ENCODE measurements at regions not wholly inside any gene's neighbourhood (a gene's known extent, or its start where the extent isn't known, plus 50 kb on each side); places are given as distances from the start of the nearest gene placed in this dataset.

DNA sequence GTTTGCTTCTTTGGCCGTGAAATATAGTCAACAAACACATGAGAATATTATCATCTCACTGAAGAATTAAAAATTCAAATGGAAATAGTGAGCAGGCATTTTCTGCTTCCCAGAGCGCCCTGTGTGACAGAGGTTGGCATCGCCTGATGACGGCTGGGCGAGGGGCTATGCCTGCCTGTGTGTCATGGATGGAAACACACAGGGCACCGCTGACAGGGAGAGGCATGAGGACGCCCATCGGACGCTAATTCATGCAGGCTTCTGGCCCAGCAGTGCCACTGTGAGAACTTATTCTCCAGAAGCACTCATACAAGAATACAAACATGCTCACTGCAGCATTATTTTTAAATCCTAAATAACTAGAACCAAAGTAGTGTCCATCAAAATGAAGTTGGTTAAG lies 61.4 kb upstream of the OTOS start:
- Histone ChIP-seq H3K4me3 (no peak overlapping the region), H3K9me3 (no peaks in the 10 kb centered on the region), H3K27ac (no peak overlapping the region), H3K27me3 (replicated peaks; ENCODE audit: insufficient read depth) (no peaks in the 10 kb centered on the region), H3K36me3 (no peaks in the 10 kb centered on the region), H3K4me1 (replicated peaks) (no peaks in the 10 kb centered on the region)
- DNase-seq (ENCODE audit: low spot score), result no peak
- TF ChIP-seq, protein P1, sequence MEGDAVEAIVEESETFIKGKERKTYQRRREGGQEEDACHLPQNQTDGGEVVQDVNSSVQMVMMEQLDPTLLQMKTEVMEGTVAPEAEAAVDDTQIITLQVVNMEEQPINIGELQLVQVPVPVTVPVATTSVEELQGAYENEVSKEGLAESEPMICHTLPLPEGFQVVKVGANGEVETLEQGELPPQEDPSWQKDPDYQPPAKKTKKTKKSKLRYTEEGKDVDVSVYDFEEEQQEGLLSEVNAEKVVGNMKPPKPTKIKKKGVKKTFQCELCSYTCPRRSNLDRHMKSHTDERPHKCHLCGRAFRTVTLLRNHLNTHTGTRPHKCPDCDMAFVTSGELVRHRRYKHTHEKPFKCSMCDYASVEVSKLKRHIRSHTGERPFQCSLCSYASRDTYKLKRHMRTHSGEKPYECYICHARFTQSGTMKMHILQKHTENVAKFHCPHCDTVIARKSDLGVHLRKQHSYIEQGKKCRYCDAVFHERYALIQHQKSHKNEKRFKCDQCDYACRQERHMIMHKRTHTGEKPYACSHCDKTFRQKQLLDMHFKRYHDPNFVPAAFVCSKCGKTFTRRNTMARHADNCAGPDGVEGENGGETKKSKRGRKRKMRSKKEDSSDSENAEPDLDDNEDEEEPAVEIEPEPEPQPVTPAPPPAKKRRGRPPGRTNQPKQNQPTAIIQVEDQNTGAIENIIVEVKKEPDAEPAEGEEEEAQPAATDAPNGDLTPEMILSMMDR (IDR thresholded peaks at IDR 0.05), result no peak
- TF ChIP-seq POLR2AphosphoS5 (IDR thresholded peaks at IDR 0.05) (no peak), POLR2A (IDR thresholded peaks at IDR 0.05) (no peak)
- intact Hi-C loops (cut with DNase I), result no loop called here
- WGBS, result 88% methylated on average over 9 of the region's 9 CpGs

- no peaks in the 10 kb centered on the region for H3K4me1 ChIP-seq (replicated peaks)
- no peaks in the 10 kb centered on the region for H3K36me3 ChIP-seq
- no peaks in the 10 kb centered on the region for H3K27me3 ChIP-seq (replicated peaks; ENCODE audit: insufficient read depth)
- no peak for TF ChIP-seq POLR2A (IDR thresholded peaks at IDR 0.05)
- TF ChIP-seq, protein P1 (IDR thresholded peaks at IDR 0.05), result no peak
- no peak for TF ChIP-seq POLR2AphosphoS5 (IDR thresholded peaks at IDR 0.05)
- no peak for DNase-seq (ENCODE audit: low spot score)
- intact Hi-C loops (cut with DNase I), result no loop called here
- no peak overlapping the region for H3K27ac ChIP-seq
- H3K9me3 ChIP-seq, result no peaks in the 10 kb centered on the region
- WGBS, result 62% methylated on average over 5 of the region's 5 CpGs
- H3K4me3 ChIP-seq, result no peak overlapping the region
Observed at GRCh38 chr2:240202586-240202985, 62.1 kb upstream of the OTOS start.

DNA sequence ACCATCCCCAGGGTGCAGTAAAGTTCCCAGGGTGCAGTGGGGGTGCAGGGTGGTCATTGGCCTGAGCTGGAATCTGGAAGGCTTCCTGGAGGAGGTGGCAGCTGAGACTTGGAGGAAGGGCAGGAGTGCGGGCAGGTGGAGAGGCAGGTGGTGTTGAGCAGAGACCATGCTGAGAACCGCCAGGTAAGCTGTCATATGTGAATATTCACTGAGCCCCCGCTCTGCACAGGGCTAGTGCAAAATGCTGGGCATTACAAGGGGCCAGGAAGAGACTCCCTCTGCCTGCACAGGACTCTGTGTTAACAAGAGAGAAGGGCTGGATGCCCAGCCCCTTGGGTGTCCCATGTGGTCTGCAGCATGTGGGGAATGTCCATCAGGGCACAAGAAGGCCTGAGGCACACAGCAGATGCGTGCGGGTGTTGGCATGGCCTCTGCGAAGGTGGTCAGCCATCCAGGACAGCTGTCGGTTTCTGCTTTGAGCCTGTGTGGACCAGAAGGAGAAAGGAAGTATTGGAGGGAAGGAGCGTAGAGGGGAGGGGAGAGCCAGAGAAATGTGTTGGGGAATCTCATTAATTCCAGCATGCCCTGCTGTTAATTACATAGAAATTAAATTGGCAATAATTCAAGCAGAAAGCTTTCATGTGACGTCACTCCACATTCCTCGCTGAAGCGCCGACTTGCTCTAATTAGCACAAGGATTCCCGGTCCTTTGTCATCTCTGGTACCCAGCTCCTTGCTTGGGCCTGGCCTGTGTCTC lies 62.8 kb upstream of the OTOS start:
- H3K27me3 ChIP-seq (replicated peaks; ENCODE audit: insufficient read depth), result no peaks in the 10 kb centered on the region
- no peaks in the 10 kb centered on the region for H3K4me1 ChIP-seq (replicated peaks)
- H3K36me3 ChIP-seq, result no peaks in the 10 kb centered on the region
- no peak for TF ChIP-seq POLR2AphosphoS5 (IDR thresholded peaks at IDR 0.05)
- TF ChIP-seq, protein P1 (IDR thresholded peaks at IDR 0.05), result no peak
- TF ChIP-seq POLR2A (IDR thresholded peaks at IDR 0.05), result no peak
- 80% methylated on average over 13 of the region's 13 CpGs for whole genome bisulfite sequencing
- no peak overlapping the region for H3K4me3 ChIP-seq
- H3K9me3 ChIP-seq, result no peaks in the 10 kb centered on the region
- no peak overlapping the region for H3K27ac ChIP-seq
- intact Hi-C loops (cut with DNase I), result no loop called here
- DNase-seq (ENCODE audit: low spot score), result no peak

GRCh38 chr2:240203788-240204270 lies 63.4 kb upstream of the OTOS start:
- no peak for TF ChIP-seq POLR2A (IDR thresholded peaks at IDR 0.05)
- TF ChIP-seq, protein P1 (IDR thresholded peaks at IDR 0.05), result no peak
- TF ChIP-seq POLR2AphosphoS5 (IDR thresholded peaks at IDR 0.05), result no peak
- 86% methylated on average over 11 of the region's 11 CpGs for WGBS
- Histone ChIP-seq H3K36me3 (no peaks in the 10 kb centered on the region), H3K4me1 (replicated peaks) (no peaks in the 10 kb centered on the region), H3K27me3 (replicated peaks; ENCODE audit: insufficient read depth) (no peaks in the 10 kb centered on the region), H3K27ac (no peak overlapping the region), H3K9me3 (no peaks in the 10 kb centered on the region), H3K4me3 (no peak overlapping the region)
- DNase-seq (ENCODE audit: low spot score), result no peak
- intact Hi-C loops (cut with DNase I), result no loop called here
